Activated B cell treated with CpG ODN at 0.5 μM for 24 hours (primary cell): ENCODE measurements at regions not wholly inside any gene's neighbourhood (a gene's known extent, or its start where the extent isn't known, plus 50 kb on each side); places are given as distances from the start of the nearest gene placed in this dataset.

Experiments used
- ATAC-seq: fragments of 200-7000 bp; cut with Tn5 transposase; one replicate; pipeline ENCODE4 v1.10.0; 2021; ENCODE audit warnings: low read depth, mild to moderate bottlenecking, moderate library complexity
- CTCF ChIA-PET: fragments of 350-600 bp; sonication (Branson Sonifier 250); formaldehyde crosslinking; loops from one replicate; lab custom pipeline; 2021; ENCODE audit warnings: antibody characterized with exemption; lab: Charles Lee
- POLR2A ChIA-PET: fragments of 350-600 bp; sonication (Branson Sonifier 250); formaldehyde crosslinking; loops from one replicate; lab custom pipeline; 2021; ENCODE audit warnings: antibody characterized with exemption; lab: Charles Lee
- DNase-seq: peaks from one replicate; pipeline ENCODE4 v3.0.0; 2022
- H3K27ac Mint-ChIP-seq: one replicate; pipeline ENCODE4 v1.8.0; 2020; ENCODE audit warnings: mixed read lengths
- H3K27me3 Mint-ChIP-seq: one replicate; pipeline ENCODE4 v1.8.0; 2021; ENCODE audit warnings: mixed read lengths
- H3K36me3 Mint-ChIP-seq: one replicate; pipeline ENCODE4 v1.8.0; 2021; ENCODE audit warnings: low read depth, mixed read lengths
- H3K4me1 Mint-ChIP-seq: one replicate; pipeline ENCODE4 v1.8.0; 2021; ENCODE audit warnings: mixed read lengths
- H3K4me3 Mint-ChIP-seq: one replicate; pipeline ENCODE4 v1.8.0; 2020; ENCODE audit warnings: mild to moderate bottlenecking, mixed read lengths
- H3K9me3 Mint-ChIP-seq: one replicate; pipeline ENCODE4 v1.8.0; 2020; ENCODE audit warnings: mixed read lengths
- CTCF ChIP-seq: fragments of 200-600 bp; IDR thresholded peaks from one replicate; pipeline ENCODE4 v1.8.0; 2022; ENCODE audit warnings: antibody characterized with exemption, mild to moderate bottlenecking
- intact Hi-C: fragments of 100-400 bp; cut with micrococcal nuclease; formaldehyde crosslinking; loops from one replicate; pipeline ENCODE4 v1.15.1; 2024

- ChIA-PET POLR2A (no interaction called here), CTCF (no interaction called here)
Measured at GRCh38 chr2:19708776-19709175, 193.0 kb downstream of the TTC32 start.

GRCh38 chr2:19706332-19706731, 195.5 kb downstream of the TTC32 start:
- POLR2A ChIA-PET, result no interaction called here
- H3K27ac Mint-ChIP-seq, result no peak overlapping the region
- no peaks in the 10 kb centered on the region for H3K27me3 Mint-ChIP-seq
- no peaks in the 10 kb centered on the region for H3K4me1 Mint-ChIP-seq
- intact Hi-C loops, result no loop called here
- no peaks in the 10 kb centered on the region for H3K9me3 Mint-ChIP-seq
- ATAC-seq, result no peak
- no peaks in the 10 kb centered on the region for H3K36me3 Mint-ChIP-seq
- H3K4me3 Mint-ChIP-seq, result no peak overlapping the region
- no peak for DNase-seq
- CTCF ChIA-PET, result no interaction called here
- no peak for TF ChIP-seq CTCF

More at GRCh38 chr2:19708776-19709175, 193.0 kb downstream of the TTC32 start:
- H3K9me3 Mint-ChIP-seq, result peaks cover 6% of the 10 kb centered on the region
- no peaks in the 10 kb centered on the region for H3K4me1 Mint-ChIP-seq
- ATAC-seq (no peak), DNase-seq (no peak)
- TF ChIP-seq CTCF, result no peak
- no peak overlapping the region for H3K27ac Mint-ChIP-seq
- no peak overlapping the region for H3K4me3 Mint-ChIP-seq
- H3K36me3 Mint-ChIP-seq, result no peaks in the 10 kb centered on the region
- peaks cover 3% of the 10 kb centered on the region for H3K27me3 Mint-ChIP-seq
- intact Hi-C loops, result no loop called here

GRCh38 chr2:19702267-19702666, 199.5 kb downstream of the TTC32 start:
- POLR2A ChIA-PET, result no interaction called here
- H3K27ac Mint-ChIP-seq, result no peak overlapping the region
- no peaks in the 10 kb centered on the region for H3K36me3 Mint-ChIP-seq

GRCh38 chr2:19700861-19701585, 200.8 kb downstream of the TTC32 start:
- Mint-ChIP-seq H3K9me3 (no peaks in the 10 kb centered on the region), H3K27me3 (no peaks in the 10 kb centered on the region), H3K4me1 (no peaks in the 10 kb centered on the region), H3K27ac (no peak overlapping the region), H3K36me3 (no peaks in the 10 kb centered on the region), H3K4me3 (no peak overlapping the region)
- intact Hi-C loops, result no loop called here
- ChIA-PET POLR2A (no interaction called here), CTCF (no interaction called here)
- ATAC-seq, result no peak
- no peak for DNase-seq
- no peak for TF ChIP-seq CTCF

More at GRCh38 chr2:19702267-19702666, 199.5 kb downstream of the TTC32 start:
- CTCF ChIA-PET, result no interaction called here
- Mint-ChIP-seq H3K4me1 (no peaks in the 10 kb centered on the region), H3K4me3 (no peak overlapping the region), H3K27me3 (no peaks in the 10 kb centered on the region), H3K9me3 (no peaks in the 10 kb centered on the region)
- DNase-seq, result no peak
- intact Hi-C loops, result no loop called here
- no peak for TF ChIP-seq CTCF
- no peak for ATAC-seq

GRCh38 chr2:19697131-19697530, 204.7 kb downstream of the TTC32 start:
- ATAC-seq, result no peak
- H3K9me3 Mint-ChIP-seq, result no peaks in the 10 kb centered on the region

More at GRCh38 chr2:19697131-19697530, 204.7 kb downstream of the TTC32 start:
- ChIA-PET CTCF (no interaction called here), POLR2A (no interaction called here)
- no peak overlapping the region for H3K27ac Mint-ChIP-seq
- no peaks in the 10 kb centered on the region for H3K4me1 Mint-ChIP-seq
- no peak overlapping the region for H3K4me3 Mint-ChIP-seq
- TF ChIP-seq CTCF, result no peak
- intact Hi-C loops, result no loop called here
- H3K27me3 Mint-ChIP-seq, result no peaks in the 10 kb centered on the region
- H3K36me3 Mint-ChIP-seq, result no peaks in the 10 kb centered on the region
- no peak for DNase-seq
